Upper lobe of left lung (tissue), 6 donors: ENCODE measurements at regions not wholly inside any gene's neighbourhood (a gene's known extent, or its start where the extent isn't known, plus 50 kb on each side); places are given as distances from the start of the nearest gene placed in this dataset.

Experiments
- ATAC-seq, 2 donors: fragments of 200-7000 bp; cut with Tn5 transposase; one replicate each; pipeline ENCODE4 v1.9.1; 2022; ENCODE audit warnings: mild to moderate bottlenecking in 2 of 2, moderate library complexity in 2 of 2; ENCODE audit not compliant: low FRiP score in 2 of 2
- DNase-seq, 2 donors: peaks; one replicate each; pipeline ENCODE4 v3.0.0-alpha.2; 2019 to 2020
- H3K27ac ChIP-seq, 4 donors: fragments of 200-600 bp; sonication (generic); one replicate each; pipeline ENCODE4 v1.5.1; 2016 to 2019
- H3K27me3 ChIP-seq, 4 donors: fragments of 200-600 bp; sonication (generic); one replicate each; pipeline ENCODE4 v1.5.1; 2017 to 2019
- H3K36me3 ChIP-seq, 4 donors: fragments of 200-600 bp; sonication (generic); one replicate each; pipeline ENCODE4 v1.5.1; 2016 to 2019
- H3K4me1 ChIP-seq, 4 donors: fragments of 200-600 bp; sonication (generic); one replicate each; pipeline ENCODE4 v1.5.1; 2018 to 2019
- H3K4me3 ChIP-seq, 4 donors: fragments of 200-600 bp; sonication (generic); one replicate each; pipeline ENCODE4 v1.5.1; 2017 to 2019; ENCODE audit warnings: mild to moderate bottlenecking in 2 of 4, moderate library complexity in 1 of 4
- H3K9me3 ChIP-seq, 4 donors: fragments of 200-600 bp; sonication (generic); one replicate each; pipeline ENCODE4 v1.5.1; 2018 to 2019
- EP300 ChIP-seq, 4 donors: sonication (generic); formaldehyde crosslinking; IDR thresholded peaks; one replicate each; pipeline ENCODE4 v1.5.1; 2017; ENCODE audit warnings: antibody characterized with exemption in 4 of 4, control low read depth in 2 of 4
- POLR2A ChIP-seq, 4 donors: fragments of 450-650 bp; IDR thresholded peaks; one replicate each; pipeline ENCODE4 v1.5.1; 2016 to 2017; ENCODE audit warnings: antibody characterized with exemption in 4 of 4, mild to moderate bottlenecking in 2 of 4
- POLR2AphosphoS5 ChIP-seq, 2 donors: sonication (generic); formaldehyde crosslinking; IDR thresholded peaks; one replicate each; pipeline ENCODE4 v1.5.1; 2017; ENCODE audit warnings: antibody characterized with exemption in 2 of 2
- WGBS, 2 donors: methylation state at CpG; one replicate each; pipeline ENCODE4 v1.1.5; 2017 to 2018; 5-methylcytosine and 5-hydroxymethylcytosine counted together
- TF ChIP-seq, protein P1 (sequence below), 6 experiments: fragments of 450-650 bp in 4 of 6; fragments of 200-600 bp in 2 of 6; sonication (generic) in 2 of 6; IDR thresholded peaks; one replicate each; pipeline ENCODE4 v1.5.1; 2016 to 2019; ENCODE audit warnings: antibody characterized with exemption in 6 of 6
- donor health status: DM: no; HTN: no; CAD: no; lungs with moderate emphysema.
- donor health status: DM: no; HTN: yes; CAD: no; lungs with severe emphysema.

DNA sequence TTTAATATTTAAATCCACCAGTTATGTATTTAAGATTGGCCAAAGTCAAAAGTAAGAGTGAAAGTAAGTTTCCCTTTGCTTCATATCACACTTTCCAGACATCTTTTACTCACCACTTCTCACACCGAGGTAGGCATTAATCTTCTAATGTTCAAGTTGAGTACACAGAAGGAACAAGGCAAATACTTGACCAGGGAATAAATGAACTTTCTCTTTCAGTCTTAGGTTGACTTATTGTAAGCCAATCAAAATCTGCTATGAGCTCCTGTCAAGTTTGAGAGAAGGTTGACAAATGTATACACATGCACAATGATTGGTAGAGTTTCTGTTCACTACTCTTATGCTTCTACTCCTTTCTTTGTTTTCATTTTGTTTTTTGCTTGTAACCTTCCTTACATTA, 842.5 kb downstream of the REEP3 start:
- no peaks in the 10 kb centered on the region for H3K4me1 ChIP-seq

DNA sequence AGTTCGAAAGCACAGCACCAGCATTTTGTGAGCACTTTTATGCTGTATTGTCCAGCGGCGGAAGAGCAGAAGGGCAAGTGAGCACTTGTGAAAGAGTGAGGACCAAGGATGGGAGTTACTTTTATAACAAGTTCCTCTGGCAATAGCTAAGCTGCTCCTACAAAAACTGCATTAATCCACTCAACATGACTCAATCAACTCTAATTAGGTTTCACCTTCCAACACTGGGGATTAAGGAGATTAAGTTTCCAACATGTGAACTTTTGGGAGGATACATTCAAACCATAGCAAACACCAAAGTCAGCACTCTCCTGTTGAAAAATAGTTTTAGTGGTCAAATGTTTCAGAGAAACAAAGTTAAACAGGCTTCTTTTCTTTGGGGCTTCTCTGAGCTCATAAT, 844.5 kb downstream of the REEP3 start:
- Histone ChIP-seq H3K27me3 (no peaks in the 10 kb centered on the region), H3K4me3 (no peak overlapping the region), H3K27ac (no peak overlapping the region), H3K4me1 (no peaks in the 10 kb centered on the region), H3K9me3 (no peaks in the 10 kb centered on the region), H3K36me3 (no peaks in the 10 kb centered on the region)
- no peak for DNase-seq
- no peak for ATAC-seq
- TF ChIP-seq EP300 (IDR thresholded peaks at IDR 0.05) (no peak), POLR2AphosphoS5 (IDR thresholded peaks at IDR 0.05) (no peak), POLR2A (IDR thresholded peaks at IDR 0.05) (no peak)
- TF ChIP-seq, protein P1, sequence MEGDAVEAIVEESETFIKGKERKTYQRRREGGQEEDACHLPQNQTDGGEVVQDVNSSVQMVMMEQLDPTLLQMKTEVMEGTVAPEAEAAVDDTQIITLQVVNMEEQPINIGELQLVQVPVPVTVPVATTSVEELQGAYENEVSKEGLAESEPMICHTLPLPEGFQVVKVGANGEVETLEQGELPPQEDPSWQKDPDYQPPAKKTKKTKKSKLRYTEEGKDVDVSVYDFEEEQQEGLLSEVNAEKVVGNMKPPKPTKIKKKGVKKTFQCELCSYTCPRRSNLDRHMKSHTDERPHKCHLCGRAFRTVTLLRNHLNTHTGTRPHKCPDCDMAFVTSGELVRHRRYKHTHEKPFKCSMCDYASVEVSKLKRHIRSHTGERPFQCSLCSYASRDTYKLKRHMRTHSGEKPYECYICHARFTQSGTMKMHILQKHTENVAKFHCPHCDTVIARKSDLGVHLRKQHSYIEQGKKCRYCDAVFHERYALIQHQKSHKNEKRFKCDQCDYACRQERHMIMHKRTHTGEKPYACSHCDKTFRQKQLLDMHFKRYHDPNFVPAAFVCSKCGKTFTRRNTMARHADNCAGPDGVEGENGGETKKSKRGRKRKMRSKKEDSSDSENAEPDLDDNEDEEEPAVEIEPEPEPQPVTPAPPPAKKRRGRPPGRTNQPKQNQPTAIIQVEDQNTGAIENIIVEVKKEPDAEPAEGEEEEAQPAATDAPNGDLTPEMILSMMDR (IDR thresholded peaks at IDR 0.05): no peak
- 82 to 92% methylated on average over 3 of the region's 3 CpGs for WGBS, 2 donors

More for the DNA sequence above, 842.5 kb downstream of the REEP3 start:
- no peak for TF ChIP-seq POLR2AphosphoS5 (IDR thresholded peaks at IDR 0.05)
- TF ChIP-seq EP300 (IDR thresholded peaks at IDR 0.05): no peak
- TF ChIP-seq POLR2A (IDR thresholded peaks at IDR 0.05): no peak
- TF ChIP-seq, protein P1 (IDR thresholded peaks at IDR 0.05): no peak
- Histone ChIP-seq H3K27ac (no peak overlapping the region), H3K9me3 (peaks cover 0 to 6% (median 0%) of the 10 kb centered on the region in 4 donors), H3K27me3 (no peaks in the 10 kb centered on the region), H3K36me3 (no peaks in the 10 kb centered on the region), H3K4me3 (no peak overlapping the region)
- ATAC-seq (no peak), DNase-seq (no peak)
- WGBS, 2 donors: 34 to 42% methylated on average over 1 of the region's 1 CpG

DNA sequence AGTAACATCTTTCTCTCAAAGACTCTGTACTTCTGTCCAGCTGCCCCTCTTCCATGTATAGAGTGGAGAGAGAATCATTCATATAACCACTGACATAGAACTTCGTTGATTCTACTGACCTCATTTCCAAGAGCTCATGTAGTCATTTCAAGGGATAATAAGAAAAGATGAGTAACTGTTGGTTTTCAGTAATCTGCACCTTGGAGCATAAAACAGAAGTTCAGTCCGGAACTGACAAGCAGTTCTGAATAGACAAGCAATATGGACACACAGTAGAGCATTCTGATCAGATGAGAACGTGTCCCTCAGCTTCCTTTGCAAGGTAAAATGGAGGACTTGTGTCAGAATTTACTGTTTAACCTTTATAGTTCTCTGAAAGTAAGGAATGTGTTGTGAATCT, 847.1 kb downstream of the REEP3 start:
- no peak for TF ChIP-seq EP300 (IDR thresholded peaks at IDR 0.05)
- no peaks in the 10 kb centered on the region for H3K36me3 ChIP-seq
- WGBS, 2 donors: 79 to 80% methylated on average over 3 of the region's 3 CpGs
- DNase-seq (no peak), ATAC-seq (no peak)
- no peaks in the 10 kb centered on the region for H3K27me3 ChIP-seq
- no peak overlapping the region for H3K27ac ChIP-seq
- H3K9me3 ChIP-seq: no peaks in the 10 kb centered on the region
- no peaks in the 10 kb centered on the region for H3K4me1 ChIP-seq
- no peak overlapping the region for H3K4me3 ChIP-seq

- Histone ChIP-seq H3K27ac (no peak overlapping the region), H3K36me3 (no peaks in the 10 kb centered on the region), H3K4me3 (no peak overlapping the region), H3K9me3 (no peaks in the 10 kb centered on the region), H3K27me3 (no peaks in the 10 kb centered on the region), H3K4me1 (no peaks in the 10 kb centered on the region)
- WGBS, 2 donors: 42 to 58% methylated on average over 1 of the region's 1 CpG
- ATAC-seq (no peak), DNase-seq (no peak)
- TF ChIP-seq POLR2A (IDR thresholded peaks at IDR 0.05) (no peak), POLR2AphosphoS5 (IDR thresholded peaks at IDR 0.05) (no peak), EP300 (IDR thresholded peaks at IDR 0.05) (no peak)
- TF ChIP-seq, protein P1 (IDR thresholded peaks at IDR 0.05): no peak
Measured at GRCh38 chr10:64369885-64370773, 848.9 kb downstream of the REEP3 start.

DNA sequence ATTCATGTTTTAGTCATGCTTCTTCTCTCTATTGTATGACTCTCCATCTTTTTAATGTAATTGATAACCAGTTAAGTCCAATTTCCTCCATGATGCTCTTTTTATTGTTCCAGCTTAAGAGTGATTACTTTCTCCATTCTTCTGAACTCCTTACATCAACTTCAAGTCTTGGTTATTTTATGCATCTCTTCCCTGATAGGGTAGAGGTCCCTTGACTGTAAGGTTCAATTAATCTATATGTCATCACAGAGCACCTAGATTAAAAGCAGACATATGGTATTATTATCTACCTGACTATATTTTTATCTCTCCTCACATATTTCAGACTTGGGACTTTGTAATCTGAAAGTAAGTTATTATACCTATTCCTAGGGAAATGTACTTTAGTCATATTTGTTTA, 853.1 kb downstream of the REEP3 start:
- H3K9me3 ChIP-seq: no peaks in the 10 kb centered on the region

More for the DNA sequence above, 853.1 kb downstream of the REEP3 start:
- DNase-seq: no peak
- no peak for ATAC-seq
- TF ChIP-seq POLR2AphosphoS5 (IDR thresholded peaks at IDR 0.05): no peak
- no peak for TF ChIP-seq POLR2A (IDR thresholded peaks at IDR 0.05)
- TF ChIP-seq, protein P1 (IDR thresholded peaks at IDR 0.05): no peak
- no peak for TF ChIP-seq EP300 (IDR thresholded peaks at IDR 0.05)
- Histone ChIP-seq H3K36me3 (no peaks in the 10 kb centered on the region), H3K4me1 (no peaks in the 10 kb centered on the region), H3K27me3 (no peaks in the 10 kb centered on the region), H3K4me3 (no peak overlapping the region), H3K27ac (no peak overlapping the region)
